OCI-M1 (cell line): ENCODE measurements at regions not wholly inside any gene's neighbourhood (a gene's known extent, or its start where the extent isn't known, plus 50 kb on each side); places are given as distances from the start of the nearest gene placed in this dataset.

Experiments
- DNase-seq: peaks from one replicate; lab custom pipeline; 2025; lab: John Stamatoyannopoulos, UW

GRCh38 chr6:164214066-164214465 is 799.5 kb downstream of the QKI start:
- DNase-seq: peak; percentile 43

GRCh38 chr6:164211254-164211653 is 796.7 kb downstream of the QKI start:
- DNase-seq: no peak

- no peak for DNase-seq
Observed at GRCh38 chr6:164210783-164211182, 796.3 kb downstream of the QKI start.

GRCh38 chr6:164210323-164210722 is 795.8 kb downstream of the QKI start:
- no peak for DNase-seq

GRCh38 chr6:164208371-164208770 is 793.9 kb downstream of the QKI start:
- DNase-seq: no peak

- DNase-seq: no peak
Observed at GRCh38 chr6:164206807-164207423, 792.4 kb downstream of the QKI start.

- DNase-seq: no peak
Observed at GRCh38 chr6:164200071-164200470, 785.6 kb downstream of the QKI start.

- no peak for DNase-seq
Observed at GRCh38 chr6:164195942-164196281, 781.4 kb downstream of the QKI start.

- DNase-seq: no peak
Observed at GRCh38 chr6:164195278-164195941, 780.9 kb downstream of the QKI start.

GRCh38 chr6:164188861-164189260 is 774.3 kb downstream of the QKI start:
- DNase-seq: no peak

GRCh38 chr6:164185471-164185871 is 771.0 kb downstream of the QKI start:
- no peak for DNase-seq

- no peak for DNase-seq
Observed at GRCh38 chr6:164184410-164184809, 769.9 kb downstream of the QKI start.

- DNase-seq: no peak
Observed at GRCh38 chr6:164183556-164184123, 769.1 kb downstream of the QKI start.

- no peak for DNase-seq
Observed at GRCh38 chr6:164178679-164179332, 764.3 kb downstream of the QKI start.

- DNase-seq: no peak
Observed at GRCh38 chr6:164169355-164169754, 754.8 kb downstream of the QKI start.

GRCh38 chr6:164168595-164168994 is 754.1 kb downstream of the QKI start:
- no peak for DNase-seq

- DNase-seq: no peak
Observed at GRCh38 chr6:164167873-164168405, 753.4 kb downstream of the QKI start.

- DNase-seq: no peak
Observed at GRCh38 chr6:164166996-164167395, 752.5 kb downstream of the QKI start.

GRCh38 chr6:164166515-164166914 is 752.0 kb downstream of the QKI start:
- no peak for DNase-seq

GRCh38 chr6:164164876-164165275 is 750.4 kb downstream of the QKI start:
- no peak for DNase-seq

- DNase-seq: peak; percentile 77
Observed at GRCh38 chr6:164163239-164163638, 748.7 kb downstream of the QKI start.

GRCh38 chr6:164159061-164159460 is 744.5 kb downstream of the QKI start:
- DNase-seq: no peak

- no peak for DNase-seq
Observed at GRCh38 chr6:164154588-164154987, 740.1 kb downstream of the QKI start.
